Frontal cortex (tissue), 3 donors: ENCODE measurements at regions not wholly inside any gene's neighbourhood (a gene's known extent, or its start where the extent isn't known, plus 50 kb on each side); places are given as distances from the start of the nearest gene placed in this dataset.
"Not testable (repeated sequence)": the region's sequence is repeated elsewhere in the genome, so short reads cannot be mapped to it uniquely, and the experiment has no call there.

Experiments used
- DNase-seq, 2 donors: peaks; one replicate each; pipeline ENCODE4 v3.0.0; 2012; ENCODE audit warnings: low spot score in 2 of 2
- FAIRE-seq: peaks from 2 replicates; lab custom pipeline; 2012; peaks lifted over from hg19 to GRCh38; lab: Jason Lieb, UNC
- donor health status: control.
- donor health status: control.
- donor health status: control.

GRCh38 chr9:18250053-18250452 is 223.9 kb upstream of the ADAMTSL1 start:
- FAIRE-seq (no peak), DNase-seq (no peak)

GRCh38 chr9:18253950-18254349 is 220.0 kb upstream of the ADAMTSL1 start:
- FAIRE-seq (no peak), DNase-seq (no peak)

GRCh38 chr9:18255158-18255629 is 218.8 kb upstream of the ADAMTSL1 start:
- peak; percentile 90 for FAIRE-seq
- DNase-seq, result peak; percentile 12 to 58

- DNase-seq (no peak), FAIRE-seq (no peak)
Observed at GRCh38 chr9:18255747-18256146, 218.2 kb upstream of the ADAMTSL1 start.

GRCh38 chr9:18256568-18256967 is 217.4 kb upstream of the ADAMTSL1 start:
- FAIRE-seq (no peak), DNase-seq (no peak)

- DNase-seq (no peak), FAIRE-seq (no peak)
Observed at GRCh38 chr9:18260521-18260920, 213.4 kb upstream of the ADAMTSL1 start.

GRCh38 chr9:18261181-18261580 is 212.8 kb upstream of the ADAMTSL1 start:
- FAIRE-seq, result no peak

GRCh38 chr9:18263377-18263776 is 210.6 kb upstream of the ADAMTSL1 start:
- FAIRE-seq, result no peak

More at GRCh38 chr9:18261181-18261580, 212.8 kb upstream of the ADAMTSL1 start:
- no peak for DNase-seq

GRCh38 chr9:18268381-18268780 is 205.6 kb upstream of the ADAMTSL1 start:
- FAIRE-seq (no peak), DNase-seq (no peak)

More at GRCh38 chr9:18263377-18263776, 210.6 kb upstream of the ADAMTSL1 start:
- DNase-seq, result no peak

- FAIRE-seq (no peak), DNase-seq (no peak)
Observed at GRCh38 chr9:18269561-18269960, 204.4 kb upstream of the ADAMTSL1 start.

GRCh38 chr9:18274693-18275092 is 199.3 kb upstream of the ADAMTSL1 start:
- DNase-seq (no peak), FAIRE-seq (no peak)

GRCh38 chr9:18275313-18275990 is 198.5 kb upstream of the ADAMTSL1 start:
- FAIRE-seq (no peak), DNase-seq (no peak)

- DNase-seq, result no peak
- no peak for FAIRE-seq
Observed at GRCh38 chr9:18281291-18281690, 192.7 kb upstream of the ADAMTSL1 start.

- no peak for DNase-seq
- no peak for FAIRE-seq
Observed at GRCh38 chr9:18294229-18294628, 179.7 kb upstream of the ADAMTSL1 start.

GRCh38 chr9:18296702-18297055 is 177.3 kb upstream of the ADAMTSL1 start:
- no peak for FAIRE-seq
- DNase-seq, result no peak

GRCh38 chr9:18297056-18297841 is 176.7 kb upstream of the ADAMTSL1 start:
- DNase-seq (no peak), FAIRE-seq (no peak)

- FAIRE-seq (no peak), DNase-seq (no peak)
Observed at GRCh38 chr9:18299449-18299848, 174.5 kb upstream of the ADAMTSL1 start.

GRCh38 chr9:18305167-18305806 is 168.7 kb upstream of the ADAMTSL1 start:
- not testable (repeated sequence) for FAIRE-seq

GRCh38 chr9:18314316-18314715 is 159.6 kb upstream of the ADAMTSL1 start:
- FAIRE-seq, result no peak
- DNase-seq, result no peak

More at GRCh38 chr9:18305167-18305806, 168.7 kb upstream of the ADAMTSL1 start:
- not testable (repeated sequence) for DNase-seq

- no peak for FAIRE-seq
- no peak for DNase-seq
Observed at GRCh38 chr9:18317896-18318295, 156.1 kb upstream of the ADAMTSL1 start.
